ENCODE measurements at regions not wholly inside any gene's neighbourhood (a gene's known extent, or its start where the extent isn't known, plus 50 kb on each side); places are given as distances from the start of the nearest gene placed in this dataset.

DNA sequence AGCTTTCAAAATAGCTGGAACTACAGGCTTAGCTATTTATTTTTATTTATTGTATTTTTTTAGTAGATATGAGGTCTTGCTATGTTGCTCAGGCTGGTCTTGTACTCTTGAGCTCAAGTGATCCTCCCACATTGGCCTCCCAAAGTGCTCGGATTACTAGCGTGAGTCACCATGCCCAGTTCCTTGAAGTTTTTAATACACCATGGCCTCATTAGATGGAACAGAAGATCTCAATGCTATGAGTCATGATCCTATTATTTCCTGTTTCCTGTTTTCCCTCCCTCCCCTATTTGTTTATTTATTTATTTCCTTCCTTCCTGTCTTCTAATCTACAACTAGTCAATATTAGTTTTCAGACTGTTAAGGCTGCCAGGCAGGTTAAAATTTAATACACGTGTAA is 309.0 kb downstream of the CMPK2 start:
- H3K27me3 ChIP-seq, result no peaks in the 10 kb centered on the region
- H3K4me2 ChIP-seq, result no peak overlapping the region
- no peaks in the 10 kb centered on the region for H3K4me1 ChIP-seq
- no peaks in the 10 kb centered on the region for H3K36me3 ChIP-seq
- H3K9me3 ChIP-seq, result no peaks in the 10 kb centered on the region
- no peak overlapping the region for H3K9ac ChIP-seq
- no peaks in the 10 kb centered on the region for H4K20me1 ChIP-seq
- no peak overlapping the region for H3K27ac ChIP-seq
- no peak for TF ChIP-seq Cebpa-rat (IDR thresholded peaks at IDR 0.05)
- H3K4me3 ChIP-seq, result no peak overlapping the region

DNA sequence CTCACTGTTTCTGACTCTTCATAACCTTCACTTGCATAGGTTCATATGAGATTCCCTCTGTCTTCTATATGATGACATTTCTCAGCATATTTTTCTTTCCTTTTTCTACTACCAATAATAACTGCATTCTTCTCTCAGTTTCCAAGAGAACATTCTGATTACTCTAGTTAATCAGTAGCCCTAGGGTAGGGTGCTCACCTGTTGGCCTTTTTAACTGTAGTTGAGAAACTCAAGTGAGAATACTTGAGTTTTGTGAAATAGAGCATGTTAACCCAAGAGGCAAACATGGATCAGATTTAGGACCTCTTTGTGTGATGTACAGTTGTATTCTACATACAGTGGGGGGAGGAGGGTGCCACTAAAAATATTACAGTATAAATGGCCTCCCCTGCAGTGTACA is 308.0 kb downstream of the CMPK2 start:
- H3K9me3 ChIP-seq, result no peaks in the 10 kb centered on the region

DNA sequence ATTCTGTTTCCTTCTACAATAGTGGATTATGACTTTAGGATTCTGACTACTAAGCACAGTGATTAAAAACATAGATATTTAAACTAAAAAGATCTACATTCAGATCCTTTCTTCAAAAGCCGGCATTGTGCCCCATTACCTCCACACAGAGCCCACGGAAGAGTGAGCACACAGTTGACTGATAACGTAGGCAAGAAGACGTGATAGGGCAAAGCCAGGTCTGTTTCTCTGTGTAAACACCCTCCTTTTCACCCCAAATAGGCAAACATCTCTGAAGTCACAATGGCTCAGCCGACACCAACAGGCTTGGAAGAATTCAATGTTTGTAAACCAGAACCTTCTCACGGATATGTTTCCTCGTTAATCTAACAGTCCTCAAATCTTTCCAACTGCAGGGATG is 302.9 kb downstream of the CMPK2 start:
- Histone ChIP-seq H3K9me3 (no peaks in the 10 kb centered on the region), H3K4me1 (no peaks in the 10 kb centered on the region), H3K9ac (no peak overlapping the region), H3K27ac (no peak overlapping the region), H3K27me3 (no peaks in the 10 kb centered on the region), H3K4me2 (no peak overlapping the region), H3K4me3 (no peak overlapping the region), H4K20me1 (no peaks in the 10 kb centered on the region), H3K36me3 (no peaks in the 10 kb centered on the region)
- no peak for TF ChIP-seq Cebpa-rat (IDR thresholded peaks at IDR 0.05)

More for the DNA sequence above, 308.0 kb downstream of the CMPK2 start:
- no peak overlapping the region for H3K27ac ChIP-seq
- H3K9ac ChIP-seq, result no peak overlapping the region
- H3K27me3 ChIP-seq, result no peaks in the 10 kb centered on the region
- no peak overlapping the region for H3K4me2 ChIP-seq
- H4K20me1 ChIP-seq, result no peaks in the 10 kb centered on the region
- H3K36me3 ChIP-seq, result no peaks in the 10 kb centered on the region
- H3K4me3 ChIP-seq, result no peak overlapping the region
- H3K4me1 ChIP-seq, result no peaks in the 10 kb centered on the region
- TF ChIP-seq Cebpa-rat (IDR thresholded peaks at IDR 0.05), result no peak

DNA sequence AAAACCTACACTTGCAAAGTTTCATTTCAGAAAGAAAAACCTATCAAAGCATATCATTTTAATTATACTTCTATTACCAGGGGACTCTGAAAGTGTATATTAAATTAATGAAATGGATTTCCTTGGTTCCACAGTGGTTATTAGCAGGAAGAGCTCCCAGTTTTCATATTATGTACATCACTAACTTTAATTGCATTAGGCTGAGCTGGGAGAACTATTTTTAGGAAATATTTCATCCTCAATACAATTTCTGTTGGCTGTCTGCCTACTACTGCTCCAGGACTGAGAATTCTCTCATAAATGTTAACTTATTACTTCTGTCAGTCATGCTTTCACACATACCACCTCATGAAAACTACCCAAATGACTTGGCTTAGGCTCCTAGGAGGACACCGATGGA is 301.4 kb downstream of the CMPK2 start:
- Histone ChIP-seq H3K4me3 (no peak overlapping the region), H3K27ac (no peak overlapping the region), H3K27me3 (no peaks in the 10 kb centered on the region), H3K4me2 (no peak overlapping the region), H3K4me1 (no peaks in the 10 kb centered on the region), H3K36me3 (no peaks in the 10 kb centered on the region), H3K9me3 (no peaks in the 10 kb centered on the region), H3K9ac (no peak overlapping the region), H4K20me1 (no peaks in the 10 kb centered on the region)
- TF ChIP-seq Cebpa-rat (IDR thresholded peaks at IDR 0.05), result no peak

DNA sequence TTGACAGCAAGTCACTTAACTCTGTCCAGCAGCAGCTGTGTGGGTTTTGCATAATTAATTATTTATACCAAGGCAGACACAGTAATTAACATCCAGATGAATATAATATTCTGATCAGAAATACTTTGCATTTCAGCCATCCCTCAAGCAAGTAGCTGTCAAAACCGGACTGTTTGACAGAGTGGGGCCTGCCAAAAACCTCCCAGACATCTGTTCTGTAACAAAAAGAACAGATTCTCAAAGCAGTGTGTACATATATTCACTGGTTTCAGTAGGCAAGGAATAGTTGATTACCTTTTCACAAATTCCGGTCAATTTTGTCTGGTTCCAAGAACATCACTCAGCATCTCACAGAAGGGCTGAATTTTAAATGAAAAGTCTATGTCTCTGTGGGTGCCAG is 291.6 kb downstream of the CMPK2 start:
- H3K4me3 ChIP-seq, result no peak overlapping the region
- no peaks in the 10 kb centered on the region for H4K20me1 ChIP-seq
- no peak overlapping the region for H3K9ac ChIP-seq
- H3K9me3 ChIP-seq, result no peaks in the 10 kb centered on the region
- TF ChIP-seq Cebpa-rat (IDR thresholded peaks at IDR 0.05), result no peak
- H3K4me1 ChIP-seq, result no peaks in the 10 kb centered on the region
- H3K27ac ChIP-seq, result no peak overlapping the region
- H3K36me3 ChIP-seq, result no peaks in the 10 kb centered on the region
- no peak overlapping the region for H3K4me2 ChIP-seq
- H3K27me3 ChIP-seq, result no peaks in the 10 kb centered on the region

DNA sequence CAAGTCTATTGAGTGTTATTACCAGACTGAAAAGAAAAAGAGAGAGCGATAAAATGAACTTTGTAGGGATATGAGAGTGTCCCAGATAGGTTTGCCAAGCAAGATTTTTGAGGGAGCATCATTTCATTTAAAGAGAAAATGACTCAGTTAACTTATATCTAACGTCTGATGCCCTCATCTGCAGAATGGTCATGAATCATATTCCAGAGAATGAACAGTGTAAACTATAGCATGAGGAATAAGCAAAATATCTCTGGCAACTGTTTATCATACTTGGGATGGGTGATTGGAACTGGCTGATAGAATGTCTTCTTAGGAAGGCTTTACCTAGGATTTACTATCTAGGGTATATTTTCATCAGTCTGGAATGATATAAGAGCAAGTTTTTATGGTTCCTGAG is 289.4 kb downstream of the CMPK2 start:
- peaks cover 13% of the 10 kb centered on the region for H3K4me1 ChIP-seq
- TF ChIP-seq Cebpa-rat (IDR thresholded peaks at IDR 0.05), result no peak
- no peak overlapping the region for H3K4me3 ChIP-seq
- no peaks in the 10 kb centered on the region for H3K27me3 ChIP-seq
- H3K4me2 ChIP-seq, result no peak overlapping the region
- H4K20me1 ChIP-seq, result no peaks in the 10 kb centered on the region
- H3K9ac ChIP-seq, result no peak overlapping the region
- no peaks in the 10 kb centered on the region for H3K36me3 ChIP-seq
- H3K27ac ChIP-seq, result no peak overlapping the region
- no peaks in the 10 kb centered on the region for H3K9me3 ChIP-seq

DNA sequence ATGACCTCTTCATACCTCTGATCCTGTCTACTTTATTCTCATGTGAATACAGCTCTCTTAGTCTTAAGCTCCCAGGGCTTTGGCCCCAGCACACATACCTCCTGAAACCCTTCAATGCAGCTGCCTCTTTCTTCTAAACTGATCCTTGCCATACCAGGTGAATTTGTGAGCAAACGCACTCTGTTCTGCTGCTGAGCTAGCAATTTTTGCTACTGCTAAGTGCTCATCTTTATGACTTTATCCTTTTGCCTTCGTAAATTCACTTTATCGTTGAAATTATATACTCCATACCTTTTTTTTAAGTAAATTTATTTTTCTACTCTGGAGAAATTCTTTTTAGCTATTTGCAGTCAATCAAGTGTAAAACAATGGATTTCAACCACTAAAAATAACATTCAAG is 287.7 kb downstream of the CMPK2 start:
- no peak overlapping the region for H3K4me3 ChIP-seq
- H3K36me3 ChIP-seq, result no peaks in the 10 kb centered on the region
- peaks cover 13% of the 10 kb centered on the region for H3K4me1 ChIP-seq
- no peaks in the 10 kb centered on the region for H3K9me3 ChIP-seq
- no peaks in the 10 kb centered on the region for H4K20me1 ChIP-seq
- no peak overlapping the region for H3K27ac ChIP-seq
- no peak overlapping the region for H3K9ac ChIP-seq
- TF ChIP-seq Cebpa-rat (IDR thresholded peaks at IDR 0.05), result no peak
- H3K4me2 ChIP-seq, result no peak overlapping the region
- H3K27me3 ChIP-seq, result no peaks in the 10 kb centered on the region

DNA sequence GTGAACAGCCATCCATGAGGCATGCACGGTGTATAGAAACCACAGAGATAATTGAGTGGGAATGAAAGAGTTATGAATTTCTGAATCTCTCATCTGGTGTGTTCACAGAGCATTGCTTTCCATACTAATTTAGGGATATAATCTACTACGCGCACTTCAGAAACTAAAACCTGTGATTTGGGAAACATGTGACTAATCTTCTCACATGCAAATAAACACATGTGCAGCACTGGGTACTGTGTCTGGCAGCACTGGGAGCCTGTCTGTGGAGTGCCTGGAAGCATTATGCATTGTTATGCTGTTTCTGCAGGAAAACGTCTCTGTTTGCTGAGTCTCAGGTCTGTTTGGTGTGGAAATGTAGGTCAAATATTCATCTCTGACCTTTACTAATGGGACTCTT is 287.3 kb downstream of the CMPK2 start:
- no peak overlapping the region for H3K27ac ChIP-seq
- H3K4me1 ChIP-seq, result peaks cover 13% of the 10 kb centered on the region
- no peaks in the 10 kb centered on the region for H4K20me1 ChIP-seq
- H3K4me2 ChIP-seq, result no peak overlapping the region
- H3K4me3 ChIP-seq, result no peak overlapping the region
- no peak for TF ChIP-seq Cebpa-rat (IDR thresholded peaks at IDR 0.05)
- H3K36me3 ChIP-seq, result no peaks in the 10 kb centered on the region
- H3K9ac ChIP-seq, result no peak overlapping the region
- no peaks in the 10 kb centered on the region for H3K27me3 ChIP-seq
- H3K9me3 ChIP-seq, result no peaks in the 10 kb centered on the region

DNA sequence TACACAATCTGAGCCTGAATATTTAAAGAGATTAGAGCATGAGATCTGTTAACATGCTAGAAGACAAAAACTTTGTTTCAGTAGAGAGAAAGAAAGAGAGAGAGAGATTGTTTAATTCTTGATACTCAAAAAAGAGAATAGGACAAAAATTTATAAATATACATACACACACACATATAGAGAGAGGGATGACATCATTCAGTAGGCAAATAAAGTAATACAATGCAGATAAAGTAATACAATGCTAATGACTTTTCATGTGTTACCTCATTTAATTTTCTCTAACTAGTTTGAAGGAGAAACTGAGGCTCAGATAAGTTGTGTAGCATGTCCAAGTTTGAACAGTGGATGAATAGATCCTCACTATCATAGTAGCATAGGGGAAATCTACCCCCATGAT is 286.4 kb downstream of the CMPK2 start:
- no peak for TF ChIP-seq Cebpa-rat (IDR thresholded peaks at IDR 0.05)
- Histone ChIP-seq H3K9me3 (no peaks in the 10 kb centered on the region), H4K20me1 (no peaks in the 10 kb centered on the region), H3K4me3 (no peak overlapping the region), H3K27ac (no peak overlapping the region), H3K27me3 (no peaks in the 10 kb centered on the region), H3K4me2 (no peak overlapping the region), H3K36me3 (no peaks in the 10 kb centered on the region), H3K4me1 (peaks cover 13% of the 10 kb centered on the region), H3K9ac (no peak overlapping the region)

DNA sequence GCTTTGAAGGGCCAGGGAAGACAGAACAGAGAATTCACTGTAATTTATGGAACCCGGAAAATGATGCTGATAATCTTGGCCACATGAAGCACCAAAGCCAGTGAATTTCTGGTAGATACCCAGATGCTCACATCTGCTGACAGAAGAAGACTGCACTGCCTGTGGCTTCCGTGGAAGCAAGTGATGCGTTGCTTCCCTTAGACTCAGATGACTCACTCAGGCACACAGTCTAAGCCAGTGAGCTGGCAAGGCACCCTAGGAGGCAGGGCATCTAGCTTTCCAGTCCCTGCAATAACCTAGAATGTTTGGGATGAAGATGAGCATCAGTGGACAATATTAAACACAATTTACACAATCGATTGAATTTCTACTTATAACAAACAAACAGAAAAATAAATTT is 284.7 kb downstream of the CMPK2 start:
- Histone ChIP-seq H3K9ac (no peak overlapping the region), H3K27ac (peak overlapping the region; percentile 54; the same call in 1 of the 2 replicates), H3K36me3 (no peaks in the 10 kb centered on the region), H3K4me2 (peak overlapping the region; percentile 52), H3K4me1 (peaks cover 13% of the 10 kb centered on the region), H4K20me1 (no peaks in the 10 kb centered on the region), H3K27me3 (no peaks in the 10 kb centered on the region), H3K4me3 (no peak overlapping the region), H3K9me3 (no peaks in the 10 kb centered on the region)
- no peak for TF ChIP-seq Cebpa-rat (IDR thresholded peaks at IDR 0.05)

DNA sequence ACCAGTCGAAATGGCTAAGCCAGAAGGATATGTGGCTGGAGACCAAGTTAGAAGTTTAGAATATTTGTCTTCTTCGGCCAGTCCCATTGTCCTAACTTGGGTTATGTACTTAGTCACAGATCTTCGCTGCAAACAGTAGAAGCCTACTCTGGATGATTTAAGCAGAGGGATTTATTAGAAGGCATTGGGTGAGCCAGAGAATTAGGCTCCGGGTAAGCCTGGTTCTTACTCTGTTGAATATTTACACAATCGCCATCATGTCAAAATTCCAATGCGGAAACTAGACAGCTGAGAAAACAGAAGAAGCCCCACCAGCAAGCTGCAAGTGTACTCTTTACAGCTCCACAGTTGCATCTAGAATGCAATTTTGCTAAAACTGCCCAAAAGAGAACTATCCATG is 276.6 kb downstream of the CMPK2 start:
- H4K20me1 ChIP-seq, result no peaks in the 10 kb centered on the region
- TF ChIP-seq Cebpa-rat (IDR thresholded peaks at IDR 0.05), result no peak
- no peak overlapping the region for H3K4me3 ChIP-seq
- no peak overlapping the region for H3K27ac ChIP-seq
- no peak overlapping the region for H3K4me2 ChIP-seq
- H3K9me3 ChIP-seq, result no peaks in the 10 kb centered on the region
- H3K4me1 ChIP-seq, result no peaks in the 10 kb centered on the region
- H3K36me3 ChIP-seq, result no peaks in the 10 kb centered on the region
- no peak overlapping the region for H3K9ac ChIP-seq
- no peaks in the 10 kb centered on the region for H3K27me3 ChIP-seq

All from BLaER1 (cell line).